Activated T-helper 1 cell treated with anti-CD3 and anti-CD28 coated beads, Interleukin-12 subunit alpha, Interleukin-12 subunit beta, Interleukin-2, Interleukin-4 antibody, amounts not matched to agents 30 ng/mL and 10 ng/mL and 1 ng/mL, durations not matched to agents 14 hours and 24 hours and 36 hours (primary cell): ENCODE measurements at regions not wholly inside any gene's neighbourhood (a gene's known extent, or its start where the extent isn't known, plus 50 kb on each side); places are given as distances from the start of the nearest gene placed in this dataset.

Source experiments
- DNase-seq: peaks from one replicate; pipeline ENCODE4 v3.0.0; 2021; ENCODE audit warnings: low spot score
- H3K27ac Mint-ChIP-seq: one replicate; pipeline ENCODE4 v1.8.0; 2021; ENCODE audit warnings: mild to moderate bottlenecking, mixed read lengths
- H3K27me3 Mint-ChIP-seq: one replicate; pipeline ENCODE4 v1.8.0; 2022; ENCODE audit warnings: mild to moderate bottlenecking, moderate library complexity, mixed read lengths; ENCODE audit not compliant: insufficient read depth
- H3K36me3 Mint-ChIP-seq: one replicate; pipeline ENCODE4 v1.8.0; 2021; ENCODE audit warnings: low read depth, mixed read lengths
- H3K4me1 Mint-ChIP-seq: one replicate; pipeline ENCODE4 v1.8.0; 2021; ENCODE audit warnings: low read depth, mixed read lengths
- H3K4me3 Mint-ChIP-seq: one replicate; pipeline ENCODE4 v1.8.0; 2021; ENCODE audit warnings: mild to moderate bottlenecking, moderate library complexity, mixed read lengths
- H3K9me3 Mint-ChIP-seq: one replicate; pipeline ENCODE4 v1.8.0; 2021; ENCODE audit warnings: mixed read lengths
- intact Hi-C: fragments of 100-400 bp; cut with micrococcal nuclease; formaldehyde crosslinking; loops from one replicate; pipeline ENCODE4 v1.15.1; 2024

GRCh38 chr6:121639021-121639420, 203.6 kb downstream of the GJA1 start:
- Mint-ChIP-seq H3K4me3 (no peak overlapping the region), H3K27me3 (no peaks in the 10 kb centered on the region), H3K36me3 (no peaks in the 10 kb centered on the region), H3K4me1 (no peaks in the 10 kb centered on the region), H3K9me3 (peaks cover 18% of the 10 kb centered on the region), H3K27ac (no peak overlapping the region)
- intact Hi-C loops = no loop called here
- DNase-seq = no peak

GRCh38 chr6:121641158-121641557, 205.7 kb downstream of the GJA1 start:
- peaks cover 9% of the 10 kb centered on the region for H3K4me1 Mint-ChIP-seq
- peaks cover 11% of the 10 kb centered on the region for H3K9me3 Mint-ChIP-seq
- DNase-seq = no peak
- H3K36me3 Mint-ChIP-seq = no peaks in the 10 kb centered on the region
- no peaks in the 10 kb centered on the region for H3K27me3 Mint-ChIP-seq
- no peak overlapping the region for H3K4me3 Mint-ChIP-seq
- no peak overlapping the region for H3K27ac Mint-ChIP-seq
- intact Hi-C loops = no loop called here

GRCh38 chr6:121645100-121645745, 209.8 kb downstream of the GJA1 start:
- DNase-seq = no peak
- Mint-ChIP-seq H3K9me3 (no peaks in the 10 kb centered on the region), H3K4me1 (peaks cover 20% of the 10 kb centered on the region), H3K27ac (no peak overlapping the region), H3K27me3 (no peaks in the 10 kb centered on the region), H3K4me3 (no peak overlapping the region), H3K36me3 (no peaks in the 10 kb centered on the region)
- intact Hi-C loops = loop anchor here (1.0 kb wide), 1 partner anchor 127 kb away; no protein-coding TSS in a partner anchor

GRCh38 chr6:121647905-121648304, 212.5 kb downstream of the GJA1 start:
- no peak overlapping the region for H3K4me3 Mint-ChIP-seq
- no peaks in the 10 kb centered on the region for H3K9me3 Mint-ChIP-seq
- no peak overlapping the region for H3K27ac Mint-ChIP-seq
- intact Hi-C loops = no loop called here
- no peaks in the 10 kb centered on the region for H3K27me3 Mint-ChIP-seq
- DNase-seq = no peak
- no peaks in the 10 kb centered on the region for H3K36me3 Mint-ChIP-seq
- peaks cover 40% of the 10 kb centered on the region for H3K4me1 Mint-ChIP-seq

GRCh38 chr6:121649951-121650350, 214.5 kb downstream of the GJA1 start:
- Mint-ChIP-seq H3K9me3 (no peaks in the 10 kb centered on the region), H3K4me1 (peaks cover 45% of the 10 kb centered on the region), H3K4me3 (no peak overlapping the region), H3K27ac (no peak overlapping the region), H3K27me3 (no peaks in the 10 kb centered on the region), H3K36me3 (no peaks in the 10 kb centered on the region)
- intact Hi-C loops = no loop called here
- no peak for DNase-seq

GRCh38 chr6:121651420-121651819, 216.0 kb downstream of the GJA1 start:
- no peaks in the 10 kb centered on the region for H3K9me3 Mint-ChIP-seq
- H3K27me3 Mint-ChIP-seq = no peaks in the 10 kb centered on the region
- no peak overlapping the region for H3K4me3 Mint-ChIP-seq
- H3K36me3 Mint-ChIP-seq = no peaks in the 10 kb centered on the region
- peaks cover 36% of the 10 kb centered on the region for H3K4me1 Mint-ChIP-seq
- intact Hi-C loops = no loop called here
- no peak overlapping the region for H3K27ac Mint-ChIP-seq
- no peak for DNase-seq

GRCh38 chr6:121652223-121652622, 216.8 kb downstream of the GJA1 start:
- DNase-seq = no peak
- H3K4me1 Mint-ChIP-seq = peaks cover 36% of the 10 kb centered on the region
- no peaks in the 10 kb centered on the region for H3K36me3 Mint-ChIP-seq
- no peaks in the 10 kb centered on the region for H3K9me3 Mint-ChIP-seq
- H3K4me3 Mint-ChIP-seq = no peak overlapping the region
- intact Hi-C loops = no loop called here
- no peaks in the 10 kb centered on the region for H3K27me3 Mint-ChIP-seq
- no peak overlapping the region for H3K27ac Mint-ChIP-seq

- Mint-ChIP-seq H3K36me3 (no peaks in the 10 kb centered on the region), H3K4me1 (peaks cover 36% of the 10 kb centered on the region), H3K27ac (no peak overlapping the region), H3K9me3 (no peaks in the 10 kb centered on the region), H3K27me3 (no peaks in the 10 kb centered on the region), H3K4me3 (no peak overlapping the region)
- intact Hi-C loops = no loop called here
- DNase-seq = no peak
Measured at GRCh38 chr6:121652726-121653623, 217.5 kb downstream of the GJA1 start.

- intact Hi-C loops = no loop called here
Measured at GRCh38 chr6:121653624-121654008, 218.2 kb downstream of the GJA1 start.

GRCh38 chr6:121657972-121658371, 222.5 kb downstream of the GJA1 start:
- H3K36me3 Mint-ChIP-seq = no peaks in the 10 kb centered on the region
- H3K4me1 Mint-ChIP-seq = peaks cover 5% of the 10 kb centered on the region
- no peak for DNase-seq
- no peaks in the 10 kb centered on the region for H3K9me3 Mint-ChIP-seq
- no peaks in the 10 kb centered on the region for H3K27me3 Mint-ChIP-seq
- intact Hi-C loops = no loop called here
- H3K27ac Mint-ChIP-seq = no peak overlapping the region
- no peak overlapping the region for H3K4me3 Mint-ChIP-seq

More at GRCh38 chr6:121653624-121654008, 218.2 kb downstream of the GJA1 start:
- H3K27ac Mint-ChIP-seq = no peak overlapping the region
- H3K4me1 Mint-ChIP-seq = peaks cover 36% of the 10 kb centered on the region
- no peak for DNase-seq
- H3K9me3 Mint-ChIP-seq = no peaks in the 10 kb centered on the region
- H3K27me3 Mint-ChIP-seq = no peaks in the 10 kb centered on the region
- H3K4me3 Mint-ChIP-seq = no peak overlapping the region
- no peaks in the 10 kb centered on the region for H3K36me3 Mint-ChIP-seq

GRCh38 chr6:121660277-121660676, 224.8 kb downstream of the GJA1 start:
- intact Hi-C loops = no loop called here
- Mint-ChIP-seq H3K36me3 (no peaks in the 10 kb centered on the region), H3K27ac (no peak overlapping the region), H3K27me3 (no peaks in the 10 kb centered on the region), H3K4me1 (no peaks in the 10 kb centered on the region), H3K9me3 (peaks cover 6% of the 10 kb centered on the region), H3K4me3 (no peak overlapping the region)
- DNase-seq = no peak

GRCh38 chr6:121663292-121663810, 227.9 kb downstream of the GJA1 start:
- Mint-ChIP-seq H3K9me3 (peaks cover 6% of the 10 kb centered on the region), H3K27ac (no peak overlapping the region), H3K27me3 (no peaks in the 10 kb centered on the region), H3K4me1 (no peaks in the 10 kb centered on the region), H3K36me3 (no peaks in the 10 kb centered on the region), H3K4me3 (no peak overlapping the region)
- intact Hi-C loops = no loop called here
- no peak for DNase-seq

- Mint-ChIP-seq H3K4me3 (no peak overlapping the region), H3K36me3 (no peaks in the 10 kb centered on the region), H3K4me1 (no peaks in the 10 kb centered on the region), H3K27me3 (no peaks in the 10 kb centered on the region), H3K9me3 (peaks cover 6% of the 10 kb centered on the region), H3K27ac (no peak overlapping the region)
- DNase-seq = no peak
- intact Hi-C loops = no loop called here
Measured at GRCh38 chr6:121664158-121664557, 228.7 kb downstream of the GJA1 start.
